ENCODE measurements at regions not wholly inside any gene's neighbourhood (a gene's known extent, or its start where the extent isn't known, plus 50 kb on each side); places are given as distances from the start of the nearest gene placed in this dataset.
A peak's percentile ranks its signal among the peaks of the same experiment; 100 is the strongest.

DNA sequence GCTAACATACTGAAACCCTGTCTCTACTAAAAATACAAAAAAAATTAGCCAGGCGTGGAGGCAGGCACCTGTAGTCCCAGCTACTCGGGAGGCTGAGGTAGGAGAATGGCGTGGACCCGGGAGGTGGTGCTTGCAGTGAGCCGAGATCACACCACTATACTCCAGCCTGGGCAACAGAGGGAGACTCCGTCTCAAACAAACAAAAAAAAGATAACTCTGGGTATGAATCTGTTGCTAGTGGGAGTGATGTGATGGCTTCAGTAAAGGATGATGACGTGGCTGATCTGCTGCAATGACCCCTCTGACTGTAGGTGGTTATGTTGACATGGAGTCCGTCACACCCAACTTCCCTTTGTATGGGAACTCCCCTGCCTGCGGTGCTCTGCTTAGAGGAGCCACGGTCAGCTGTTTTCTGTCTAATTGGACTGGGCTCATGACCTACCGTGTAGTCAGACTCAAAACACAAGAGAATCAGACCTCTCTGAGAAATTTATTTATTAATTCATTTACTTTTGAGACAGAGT is 59.1 kb upstream of the MED13L start:
- H3K9me3 ChIP-seq (ENCODE audit: control insufficient read depth, low read depth, low read length) = no peaks in the 10 kb centered on the region
- H3K4ac ChIP-seq (ENCODE audit: low read depth, low read length) = no peak overlapping the region
- H3K27me3 Mint-ChIP-seq (ENCODE audit: low read depth) = no peaks in the 10 kb centered on the region
- H3K27ac Mint-ChIP-seq = no peak overlapping the region
- H4K20me1 ChIP-seq (ENCODE audit: control insufficient read depth, insufficient read depth, insufficient read length) = no peaks in the 10 kb centered on the region
- H3T11ph ChIP-seq (ENCODE audit: low read length) = no peak overlapping the region
- TF ChIP-seq, protein P1, sequence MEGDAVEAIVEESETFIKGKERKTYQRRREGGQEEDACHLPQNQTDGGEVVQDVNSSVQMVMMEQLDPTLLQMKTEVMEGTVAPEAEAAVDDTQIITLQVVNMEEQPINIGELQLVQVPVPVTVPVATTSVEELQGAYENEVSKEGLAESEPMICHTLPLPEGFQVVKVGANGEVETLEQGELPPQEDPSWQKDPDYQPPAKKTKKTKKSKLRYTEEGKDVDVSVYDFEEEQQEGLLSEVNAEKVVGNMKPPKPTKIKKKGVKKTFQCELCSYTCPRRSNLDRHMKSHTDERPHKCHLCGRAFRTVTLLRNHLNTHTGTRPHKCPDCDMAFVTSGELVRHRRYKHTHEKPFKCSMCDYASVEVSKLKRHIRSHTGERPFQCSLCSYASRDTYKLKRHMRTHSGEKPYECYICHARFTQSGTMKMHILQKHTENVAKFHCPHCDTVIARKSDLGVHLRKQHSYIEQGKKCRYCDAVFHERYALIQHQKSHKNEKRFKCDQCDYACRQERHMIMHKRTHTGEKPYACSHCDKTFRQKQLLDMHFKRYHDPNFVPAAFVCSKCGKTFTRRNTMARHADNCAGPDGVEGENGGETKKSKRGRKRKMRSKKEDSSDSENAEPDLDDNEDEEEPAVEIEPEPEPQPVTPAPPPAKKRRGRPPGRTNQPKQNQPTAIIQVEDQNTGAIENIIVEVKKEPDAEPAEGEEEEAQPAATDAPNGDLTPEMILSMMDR (conservative IDR thresholded peaks at IDR 0.05) = no peak
- no peak overlapping the region for H3K56ac ChIP-seq (ENCODE audit: insufficient read length, low read depth, low read length)
- no peak overlapping the region for H3K27ac ChIP-seq (ENCODE audit: insufficient read length, low read depth, low read length)
- H4K8ac ChIP-seq (replicated peaks; ENCODE audit: insufficient read length, low read depth, low read length) = no peak overlapping the region
- no peak overlapping the region for H3K4me2 ChIP-seq (ENCODE audit: insufficient read depth, insufficient read length, low read length)
- no peak overlapping the region for H2BK15ac ChIP-seq (ENCODE audit: low read depth, low read length)
- no peak overlapping the region for H3K4me3 Mint-ChIP-seq
- no peaks in the 10 kb centered on the region for H3K23me2 ChIP-seq (ENCODE audit: insufficient read length, low read depth, low read length, poor library complexity, severe bottlenecking)
- H2AFZ ChIP-seq (ENCODE audit: low read length) = no peak overlapping the region
- H4K5ac ChIP-seq (ENCODE audit: insufficient read length, low read depth, low read length) = no peak overlapping the region
- peaks cover 0 to 2% of the 10 kb centered on the region in 2 experiments; a peak in 3 of 5 replicates for H3K9me3 Mint-ChIP-seq
- no peak overlapping the region for H3K23ac ChIP-seq (ENCODE audit: insufficient read length, low read depth, low read length)
- no peak overlapping the region for H3K9ac ChIP-seq (ENCODE audit: extremely low read depth, insufficient read length, low read length)
- no CpG with 5 or more reads among the region's 11 CpGs for WGBS (ENCODE audit: extremely low coverage, insufficient read length, low lambda C conversion rate)
- no peaks in the 10 kb centered on the region for H3K79me2 ChIP-seq (ENCODE audit: insufficient read depth, low read length)
- H4K91ac ChIP-seq (ENCODE audit: insufficient read length, low read depth, low read length) = no peak overlapping the region
- H2AK5ac ChIP-seq (ENCODE audit: insufficient read length, low read length) = no peak overlapping the region
- H3K4me1 Mint-ChIP-seq = peaks cover 33 to 40% of the 10 kb centered on the region in 2 experiments
- no peaks in the 10 kb centered on the region; the same call in 1 of the 2 replicates for H3K4me1 ChIP-seq (ENCODE audit: insufficient read depth, low read length)
- no peak overlapping the region for H2BK120ac ChIP-seq (ENCODE audit: low read depth, low read length, poor library complexity, severe bottlenecking)
- H2BK5ac ChIP-seq (ENCODE audit: insufficient read length, low read length) = no peak overlapping the region
- no peak for DNase-seq
- no peaks in the 10 kb centered on the region for H3K79me1 ChIP-seq (ENCODE audit: insufficient read depth, low read depth, low read length, poor library complexity, severe bottlenecking)
- no peaks in the 10 kb centered on the region for H3K36me3 Mint-ChIP-seq (ENCODE audit: insufficient read depth in 1 of 3, low read depth in 3 of 3)
- no peaks in the 10 kb centered on the region for H3K27me3 ChIP-seq (ENCODE audit: insufficient read depth, low read length)
- no peak overlapping the region for H3K14ac ChIP-seq (ENCODE audit: insufficient read depth, low read length)
- H2BK12ac ChIP-seq (ENCODE audit: insufficient read length, low read depth, low read length) = no peak overlapping the region
- peak overlapping the region; percentile 70 for H3K18ac ChIP-seq (ENCODE audit: insufficient read length, low read depth, low read length)
- H2BK20ac ChIP-seq (ENCODE audit: low read depth, low read length, poor library complexity, severe bottlenecking) = no peak overlapping the region
